SK-N-SH (cell line): ENCODE measurements at regions not wholly inside any gene's neighbourhood (a gene's known extent, or its start where the extent isn't known, plus 50 kb on each side); places are given as distances from the start of the nearest gene placed in this dataset.

ENCODE experiments used
- EP300 ChIP-seq, 2 experiments: IDR thresholded peaks; 2 replicates each; pipeline versions ENCODE4 v1.4.0 to v1.6.1; 2012; ENCODE audit warnings: borderline replicate concordance in 1 of 2, low read depth in 1 of 2, low read length in 1 of 2
- NFIC ChIP-seq: IDR thresholded peaks from 2 replicates; pipeline ENCODE4 v1.4.0; 2012; ENCODE audit warnings: borderline replicate concordance
- SIN3A ChIP-seq: IDR thresholded peaks from 2 replicates; pipeline ENCODE4 v1.6.1; 2012; ENCODE audit warnings: low read depth, mild to moderate bottlenecking, low read length, moderate library complexity, borderline replicate concordance
- SMC3 ChIP-seq: IDR thresholded peaks from 2 replicates; pipeline ENCODE4 v1.6.1; 2012; ENCODE audit warnings: low read depth, low read length, improper control_type of control experiment
- TAF1 ChIP-seq: IDR thresholded peaks from 2 replicates; pipeline ENCODE4 v1.6.1; 2012; ENCODE audit warnings: low read depth, mild to moderate bottlenecking, low read length, moderate library complexity, borderline replicate concordance
- TCF12 ChIP-seq: IDR thresholded peaks from 2 replicates; pipeline ENCODE4 v1.4.0; 2012
- TF ChIP-seq, protein P1 (sequence below): fragments of 200-600 bp; sonication (generic); IDR thresholded peaks from 2 replicates; pipeline ENCODE4 v1.6.1; 2017; ENCODE audit warnings: antibody characterized with exemption, mild to moderate bottlenecking, moderate library complexity

DNA sequence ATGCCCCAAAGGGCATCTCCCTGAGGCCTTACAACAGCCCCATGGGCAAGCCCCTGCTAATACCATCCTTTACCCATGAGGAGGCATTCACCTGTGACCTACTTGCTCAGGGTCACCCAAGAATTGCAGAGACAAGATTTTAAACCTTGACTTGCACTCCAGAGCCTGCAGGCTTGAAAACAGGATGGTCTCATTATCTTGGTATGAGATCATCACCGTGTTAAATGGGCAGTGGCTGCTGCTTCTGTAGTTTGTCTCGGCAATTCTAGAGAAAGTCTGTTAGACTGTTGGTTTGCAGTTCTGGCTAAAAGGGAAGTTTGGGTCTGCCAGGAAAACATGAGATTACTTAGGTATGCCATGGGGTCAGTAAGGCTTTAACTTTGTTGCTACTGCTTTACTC is 698.9 kb downstream of the GALR1 start:
- no peak for TF ChIP-seq TAF1
- TF ChIP-seq, protein P1, sequence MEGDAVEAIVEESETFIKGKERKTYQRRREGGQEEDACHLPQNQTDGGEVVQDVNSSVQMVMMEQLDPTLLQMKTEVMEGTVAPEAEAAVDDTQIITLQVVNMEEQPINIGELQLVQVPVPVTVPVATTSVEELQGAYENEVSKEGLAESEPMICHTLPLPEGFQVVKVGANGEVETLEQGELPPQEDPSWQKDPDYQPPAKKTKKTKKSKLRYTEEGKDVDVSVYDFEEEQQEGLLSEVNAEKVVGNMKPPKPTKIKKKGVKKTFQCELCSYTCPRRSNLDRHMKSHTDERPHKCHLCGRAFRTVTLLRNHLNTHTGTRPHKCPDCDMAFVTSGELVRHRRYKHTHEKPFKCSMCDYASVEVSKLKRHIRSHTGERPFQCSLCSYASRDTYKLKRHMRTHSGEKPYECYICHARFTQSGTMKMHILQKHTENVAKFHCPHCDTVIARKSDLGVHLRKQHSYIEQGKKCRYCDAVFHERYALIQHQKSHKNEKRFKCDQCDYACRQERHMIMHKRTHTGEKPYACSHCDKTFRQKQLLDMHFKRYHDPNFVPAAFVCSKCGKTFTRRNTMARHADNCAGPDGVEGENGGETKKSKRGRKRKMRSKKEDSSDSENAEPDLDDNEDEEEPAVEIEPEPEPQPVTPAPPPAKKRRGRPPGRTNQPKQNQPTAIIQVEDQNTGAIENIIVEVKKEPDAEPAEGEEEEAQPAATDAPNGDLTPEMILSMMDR, result no peak
- no peak for TF ChIP-seq NFIC
- no peak for TF ChIP-seq EP300 (IDR thresholded peaks at IDR 0.05; ENCODE audit: borderline replicate concordance in 1 of 2, low read depth in 1 of 2, low read length in 1 of 2)
- no peak for TF ChIP-seq SIN3A
- TF ChIP-seq TCF12, result no peak
- no peak for TF ChIP-seq SMC3
